ENCODE measurements at regions not wholly inside any gene's neighbourhood (a gene's known extent, or its start where the extent isn't known, plus 50 kb on each side); places are given as distances from the start of the nearest gene placed in this dataset.

GRCh38 chr22:27422442-27422841 lies 379.1 kb downstream of the MN1 start:
- intact Hi-C loops (cut with DNase I, micrococcal nuclease), result no loop called here

DNA sequence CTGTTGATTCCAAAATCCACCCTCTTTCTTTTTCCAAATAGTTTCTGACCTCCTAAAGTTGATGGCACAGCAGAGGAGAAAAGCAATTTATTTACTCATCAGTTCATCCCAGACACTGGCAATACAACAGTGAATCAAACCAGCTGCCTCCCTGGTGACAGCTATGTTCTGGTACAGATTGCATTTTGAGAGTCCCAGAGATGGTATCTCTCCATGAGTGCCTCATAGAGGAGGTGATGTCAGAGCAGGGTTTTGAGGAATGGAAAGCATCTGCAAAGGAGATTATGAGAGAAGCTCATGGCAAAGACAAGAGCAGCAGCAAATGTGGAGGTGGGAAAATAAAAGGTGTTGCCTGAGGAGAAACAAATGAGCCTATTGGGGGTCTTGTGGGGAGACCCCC lies 377.2 kb downstream of the MN1 start:
- no peak for DNase-seq
- intact Hi-C loops (cut with DNase I, micrococcal nuclease), result no loop called here
- H3K4me3 ChIP-seq, result no peak overlapping the region
- H3K9me3 ChIP-seq, result no peaks in the 10 kb centered on the region
- TF ChIP-seq, protein P1, sequence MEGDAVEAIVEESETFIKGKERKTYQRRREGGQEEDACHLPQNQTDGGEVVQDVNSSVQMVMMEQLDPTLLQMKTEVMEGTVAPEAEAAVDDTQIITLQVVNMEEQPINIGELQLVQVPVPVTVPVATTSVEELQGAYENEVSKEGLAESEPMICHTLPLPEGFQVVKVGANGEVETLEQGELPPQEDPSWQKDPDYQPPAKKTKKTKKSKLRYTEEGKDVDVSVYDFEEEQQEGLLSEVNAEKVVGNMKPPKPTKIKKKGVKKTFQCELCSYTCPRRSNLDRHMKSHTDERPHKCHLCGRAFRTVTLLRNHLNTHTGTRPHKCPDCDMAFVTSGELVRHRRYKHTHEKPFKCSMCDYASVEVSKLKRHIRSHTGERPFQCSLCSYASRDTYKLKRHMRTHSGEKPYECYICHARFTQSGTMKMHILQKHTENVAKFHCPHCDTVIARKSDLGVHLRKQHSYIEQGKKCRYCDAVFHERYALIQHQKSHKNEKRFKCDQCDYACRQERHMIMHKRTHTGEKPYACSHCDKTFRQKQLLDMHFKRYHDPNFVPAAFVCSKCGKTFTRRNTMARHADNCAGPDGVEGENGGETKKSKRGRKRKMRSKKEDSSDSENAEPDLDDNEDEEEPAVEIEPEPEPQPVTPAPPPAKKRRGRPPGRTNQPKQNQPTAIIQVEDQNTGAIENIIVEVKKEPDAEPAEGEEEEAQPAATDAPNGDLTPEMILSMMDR (IDR thresholded peaks at IDR 0.05), result no peak
- no peak for ATAC-seq
- H3K4me1 ChIP-seq (ENCODE audit: low read depth), result no peaks in the 10 kb centered on the region
- H3K36me3 ChIP-seq (ENCODE audit: low read depth), result no peaks in the 10 kb centered on the region

More at GRCh38 chr22:27422442-27422841, 379.1 kb downstream of the MN1 start:
- TF ChIP-seq, protein P1 (IDR thresholded peaks at IDR 0.05), result no peak
- no peaks in the 10 kb centered on the region for H3K4me1 ChIP-seq (ENCODE audit: low read depth)
- no peaks in the 10 kb centered on the region for H3K36me3 ChIP-seq (ENCODE audit: low read depth)
- no peak overlapping the region for H3K4me3 ChIP-seq
- no peak for ATAC-seq
- H3K9me3 ChIP-seq, result no peaks in the 10 kb centered on the region
- DNase-seq, result no peak

GRCh38 chr22:27429476-27429875 lies 372.1 kb downstream of the MN1 start:
- Histone ChIP-seq H3K4me3 (no peak overlapping the region), H3K4me1 (ENCODE audit: low read depth) (no peaks in the 10 kb centered on the region), H3K36me3 (ENCODE audit: low read depth) (no peaks in the 10 kb centered on the region), H3K9me3 (peaks cover 9% of the 10 kb centered on the region)
- ATAC-seq, result no peak
- no peak for DNase-seq
- TF ChIP-seq, protein P1 (IDR thresholded peaks at IDR 0.05), result no peak
- intact Hi-C loops (cut with DNase I, micrococcal nuclease), result no loop called here

DNA sequence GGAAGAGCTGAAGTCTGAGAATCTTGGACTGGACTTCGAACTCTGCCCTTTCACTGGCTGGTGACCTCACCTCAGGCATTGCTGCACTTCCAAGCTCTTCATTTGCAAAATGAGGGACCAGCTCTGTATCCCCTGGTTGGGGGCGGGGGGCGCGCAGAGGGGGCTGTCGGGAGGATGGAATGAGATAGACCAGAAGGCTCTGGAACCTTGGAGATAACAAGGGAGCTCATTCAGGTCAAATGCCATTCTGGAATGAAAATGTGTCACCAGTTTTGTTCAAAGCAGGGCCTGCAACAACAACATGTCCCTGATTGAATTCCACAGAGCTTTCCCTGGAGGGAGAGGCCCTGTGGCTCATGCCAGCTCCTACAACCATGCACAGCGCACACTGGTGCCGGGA lies 370.5 kb downstream of the MN1 start:
- H3K4me1 ChIP-seq (ENCODE audit: low read depth), result no peaks in the 10 kb centered on the region
- no peak overlapping the region for H3K4me3 ChIP-seq
- peaks cover 9% of the 10 kb centered on the region for H3K9me3 ChIP-seq
- ATAC-seq (no peak), DNase-seq (no peak)
- no peaks in the 10 kb centered on the region for H3K36me3 ChIP-seq (ENCODE audit: low read depth)
- intact Hi-C loops (cut with DNase I, micrococcal nuclease), result no loop called here
- TF ChIP-seq, protein P1 (IDR thresholded peaks at IDR 0.05), result no peak

GRCh38 chr22:27431896-27432295 lies 369.7 kb downstream of the MN1 start:
- Histone ChIP-seq H3K9me3 (peaks cover 9% of the 10 kb centered on the region), H3K4me3 (no peak overlapping the region), H3K4me1 (ENCODE audit: low read depth) (no peaks in the 10 kb centered on the region), H3K36me3 (ENCODE audit: low read depth) (no peaks in the 10 kb centered on the region)
- DNase-seq (no peak), ATAC-seq (no peak)
- intact Hi-C loops (cut with DNase I, micrococcal nuclease), result no loop called here
- TF ChIP-seq, protein P1 (IDR thresholded peaks at IDR 0.05), result no peak

- TF ChIP-seq, protein P1 (IDR thresholded peaks at IDR 0.05), result no peak
- Histone ChIP-seq H3K36me3 (ENCODE audit: low read depth) (no peaks in the 10 kb centered on the region), H3K4me3 (no peak overlapping the region), H3K9me3 (peaks cover 9% of the 10 kb centered on the region), H3K4me1 (ENCODE audit: low read depth) (no peaks in the 10 kb centered on the region)
- no peak for DNase-seq
- no peak for ATAC-seq
- intact Hi-C loops (cut with DNase I, micrococcal nuclease), result no loop called here
These were observed 368.5 kb downstream of the MN1 start for GRCh38 chr22:27433099-27433498.
